Prostate gland (tissue), 2 donors: ENCODE measurements at regions not wholly inside any gene's neighbourhood (a gene's known extent, or its start where the extent isn't known, plus 50 kb on each side); places are given as distances from the start of the nearest gene placed in this dataset.

ENCODE experiments used
- DNase-seq: peaks from one replicate; pipeline ENCODE4 v3.0.0-alpha.2; 2019; ENCODE audit warnings: low spot score
- H3K27ac ChIP-seq, 2 donors: fragments of 200-600 bp; sonication (generic); 2 replicates each; pipeline ENCODE4 v1.5.1; 2017 to 2019
- H3K27me3 ChIP-seq: fragments of 200-600 bp; sonication (generic); replicated peaks from 2 replicates; pipeline ENCODE4 v1.5.1; 2019; ENCODE audit not compliant: insufficient read depth
- H3K36me3 ChIP-seq, 2 donors: fragments of 200-600 bp; sonication (generic); 1 replicate in 1 of 2; 2 replicates in 1 of 2; pipeline versions ENCODE4 v1.5.1 to v1.8.1; 2017 to 2019
- H3K4me1 ChIP-seq: fragments of 200-600 bp; sonication (generic); replicated peaks from 2 replicates; pipeline ENCODE4 v1.5.1; 2019
- H3K4me3 ChIP-seq, 2 donors: fragments of 200-600 bp; sonication (generic); 2 replicates each; pipeline ENCODE4 v1.5.1; 2017 to 2019
- H3K9me3 ChIP-seq: fragments of 200-600 bp; sonication (generic); 2 replicates; pipeline ENCODE4 v1.5.1; 2017
- POLR2A ChIP-seq: fragments of 450-650 bp; IDR thresholded peaks from one replicate; pipeline ENCODE4 v1.6.1; 2016; ENCODE audit warnings: antibody characterized with exemption, mild to moderate bottlenecking
- POLR2AphosphoS5 ChIP-seq: sonication (generic); formaldehyde crosslinking; IDR thresholded peaks from one replicate; pipeline ENCODE4 v1.6.1; 2017; ENCODE audit warnings: antibody characterized with exemption
- WGBS: methylation state at CpG from one replicate; pipeline ENCODE4 v1.1.5; 2018; 5-methylcytosine and 5-hydroxymethylcytosine counted together
- intact Hi-C: fragments of 100-400 bp; cut with DNase I; formaldehyde crosslinking; loops from one replicate; pipeline ENCODE4 v1.14.2; 2022
- TF ChIP-seq, protein P1 (sequence below), 4 experiments: fragments of 200-600 bp in 2 of 4; fragments of 450-650 bp in 2 of 4; sonication (generic) in 2 of 4; IDR thresholded peaks; 1 replicate in 3 of 4; 2 replicates in 1 of 4; pipeline ENCODE4 v1.5.1; 2016 to 2019; ENCODE audit warnings: antibody characterized with exemption in 4 of 4, mild to moderate bottlenecking in 2 of 4, moderate library complexity in 2 of 4

DNA sequence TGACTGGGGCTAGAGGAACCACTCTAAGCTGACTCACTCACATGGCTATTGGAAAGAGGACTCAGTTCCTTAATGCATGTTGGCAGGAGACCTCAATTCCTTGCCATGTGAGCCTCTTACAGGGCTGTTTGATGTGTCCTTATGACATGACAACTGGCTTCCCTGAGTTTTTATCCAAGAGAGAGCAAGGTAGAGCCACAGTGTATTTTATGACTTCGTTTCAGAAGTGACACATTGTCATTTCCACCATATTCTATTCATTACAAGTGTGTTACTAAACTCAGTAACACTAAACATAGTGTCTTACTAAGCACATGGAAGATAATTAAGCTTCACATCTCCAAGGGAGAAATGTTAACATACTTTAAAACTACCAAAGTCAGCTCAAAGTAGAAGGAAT, 98.2 kb downstream of the ZNF777 start:
- H3K27me3 ChIP-seq: no peaks in the 10 kb centered on the region
- WGBS: 5% methylated on average over 1 of the region's 1 CpG
- no peaks in the 10 kb centered on the region for H3K36me3 ChIP-seq
- no peaks in the 10 kb centered on the region for H3K4me1 ChIP-seq
- H3K9me3 ChIP-seq: no peaks in the 10 kb centered on the region
- no peak overlapping the region for H3K4me3 ChIP-seq
- no peak for DNase-seq
- no peak overlapping the region for H3K27ac ChIP-seq
- intact Hi-C loops: no loop called here
- TF ChIP-seq POLR2AphosphoS5: no peak
- no peak for TF ChIP-seq POLR2A
- TF ChIP-seq, protein P1, sequence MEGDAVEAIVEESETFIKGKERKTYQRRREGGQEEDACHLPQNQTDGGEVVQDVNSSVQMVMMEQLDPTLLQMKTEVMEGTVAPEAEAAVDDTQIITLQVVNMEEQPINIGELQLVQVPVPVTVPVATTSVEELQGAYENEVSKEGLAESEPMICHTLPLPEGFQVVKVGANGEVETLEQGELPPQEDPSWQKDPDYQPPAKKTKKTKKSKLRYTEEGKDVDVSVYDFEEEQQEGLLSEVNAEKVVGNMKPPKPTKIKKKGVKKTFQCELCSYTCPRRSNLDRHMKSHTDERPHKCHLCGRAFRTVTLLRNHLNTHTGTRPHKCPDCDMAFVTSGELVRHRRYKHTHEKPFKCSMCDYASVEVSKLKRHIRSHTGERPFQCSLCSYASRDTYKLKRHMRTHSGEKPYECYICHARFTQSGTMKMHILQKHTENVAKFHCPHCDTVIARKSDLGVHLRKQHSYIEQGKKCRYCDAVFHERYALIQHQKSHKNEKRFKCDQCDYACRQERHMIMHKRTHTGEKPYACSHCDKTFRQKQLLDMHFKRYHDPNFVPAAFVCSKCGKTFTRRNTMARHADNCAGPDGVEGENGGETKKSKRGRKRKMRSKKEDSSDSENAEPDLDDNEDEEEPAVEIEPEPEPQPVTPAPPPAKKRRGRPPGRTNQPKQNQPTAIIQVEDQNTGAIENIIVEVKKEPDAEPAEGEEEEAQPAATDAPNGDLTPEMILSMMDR (IDR thresholded peaks at IDR 0.05): no peak

DNA sequence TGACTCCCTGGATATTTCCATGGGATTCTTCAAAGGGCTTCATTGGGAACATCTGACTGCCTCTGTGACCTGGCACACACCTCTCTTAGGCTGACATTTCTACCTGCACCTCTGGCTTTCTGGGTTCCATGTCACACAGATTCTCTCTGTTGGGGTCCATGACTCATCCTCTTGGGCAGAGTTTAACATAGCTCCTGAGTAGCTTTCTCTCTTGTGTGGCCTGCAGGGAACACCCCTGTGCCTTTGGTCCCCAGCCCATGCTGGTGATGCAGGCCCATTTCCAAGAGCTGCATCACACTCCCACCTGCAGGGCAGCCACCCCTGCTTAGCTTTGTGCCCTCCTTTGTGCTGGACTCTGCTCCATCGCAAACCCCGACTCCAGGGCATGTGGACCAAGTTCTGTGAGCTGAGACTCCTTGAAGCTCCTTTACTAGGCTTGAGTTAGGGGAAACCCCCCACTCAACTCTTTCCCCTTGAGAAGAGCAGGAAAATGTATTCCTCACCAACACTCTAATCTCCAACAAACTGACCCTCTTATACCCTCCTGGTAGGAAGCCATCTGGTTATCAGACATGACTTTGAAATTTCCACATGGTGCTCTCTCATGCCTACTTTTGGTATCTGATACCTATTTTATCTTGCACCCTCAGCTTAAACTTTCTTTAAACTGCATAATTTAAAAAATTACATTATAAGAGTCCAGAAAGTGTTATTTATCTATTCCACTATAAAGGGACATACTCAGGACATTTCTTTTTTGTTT, 93.3 kb downstream of the ZNF777 start:
- Histone ChIP-seq H3K27me3 (no peaks in the 10 kb centered on the region), H3K4me3 (no peak overlapping the region), H3K4me1 (no peaks in the 10 kb centered on the region), H3K27ac (no peak overlapping the region), H3K9me3 (no peaks in the 10 kb centered on the region), H3K36me3 (no peaks in the 10 kb centered on the region)
- intact Hi-C loops: no loop called here
- WGBS: 92% methylated on average over 2 of the region's 2 CpGs
- DNase-seq: no peak
- TF ChIP-seq POLR2AphosphoS5 (no peak), POLR2A (no peak)
- TF ChIP-seq, protein P1 (IDR thresholded peaks at IDR 0.05): no peak

DNA sequence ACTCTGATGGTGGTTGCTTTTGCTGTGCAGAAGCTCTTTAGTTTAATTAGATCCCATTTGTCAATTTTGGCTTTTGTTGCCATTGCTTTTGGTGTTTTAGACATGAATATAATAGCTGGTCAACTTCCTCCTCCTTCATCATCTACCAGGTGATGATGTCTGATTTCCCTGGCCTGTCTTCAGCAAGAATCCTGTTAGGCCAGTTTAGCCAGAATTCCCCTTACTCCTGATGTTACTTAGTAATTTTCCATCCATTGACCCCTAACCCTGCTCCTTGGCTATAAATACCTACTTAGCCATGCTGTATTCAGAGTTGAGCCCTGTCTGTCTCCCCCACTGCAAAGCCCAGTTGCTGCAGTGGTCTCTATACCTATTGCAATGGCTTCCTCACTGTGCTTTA, 91.4 kb downstream of the ZNF777 start:
- intact Hi-C loops: no loop called here
- Histone ChIP-seq H3K27ac (no peak overlapping the region), H3K4me3 (no peak overlapping the region), H3K36me3 (no peaks in the 10 kb centered on the region), H3K4me1 (peaks cover 4% of the 10 kb centered on the region), H3K27me3 (no peaks in the 10 kb centered on the region), H3K9me3 (no peaks in the 10 kb centered on the region)
- TF ChIP-seq POLR2AphosphoS5: peak; percentile 74
- no peak for TF ChIP-seq POLR2A
- peak; percentile 58 for DNase-seq

DNA sequence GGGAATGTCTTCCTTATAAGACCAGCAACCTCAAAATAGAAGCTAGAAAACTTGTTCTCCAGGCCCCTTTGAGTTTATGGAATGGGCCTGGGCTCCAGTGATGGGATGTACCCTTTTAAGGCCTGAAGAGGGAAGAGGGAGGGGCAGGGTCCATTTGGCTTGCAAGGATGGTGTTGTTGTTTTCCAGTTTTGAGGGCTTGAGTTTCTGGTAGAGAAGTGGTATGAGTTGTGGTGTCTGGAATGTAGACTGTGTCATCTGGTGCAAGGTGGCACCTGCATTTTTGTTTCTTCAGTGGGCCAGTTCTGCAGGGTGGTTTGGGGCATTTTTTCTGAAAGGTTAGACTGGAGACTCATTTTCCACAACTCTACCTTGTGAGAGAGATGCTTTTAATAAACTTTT, 90.1 kb downstream of the ZNF777 start:
- Histone ChIP-seq H3K9me3 (no peaks in the 10 kb centered on the region), H3K27me3 (no peaks in the 10 kb centered on the region), H3K27ac (no peak overlapping the region), H3K4me3 (no peak overlapping the region), H3K36me3 (no peaks in the 10 kb centered on the region), H3K4me1 (peaks cover 5% of the 10 kb centered on the region)
- intact Hi-C loops: no loop called here
- DNase-seq: no peak
- TF ChIP-seq POLR2AphosphoS5: no peak
- TF ChIP-seq, protein P1 (IDR thresholded peaks at IDR 0.05): no peak

DNA sequence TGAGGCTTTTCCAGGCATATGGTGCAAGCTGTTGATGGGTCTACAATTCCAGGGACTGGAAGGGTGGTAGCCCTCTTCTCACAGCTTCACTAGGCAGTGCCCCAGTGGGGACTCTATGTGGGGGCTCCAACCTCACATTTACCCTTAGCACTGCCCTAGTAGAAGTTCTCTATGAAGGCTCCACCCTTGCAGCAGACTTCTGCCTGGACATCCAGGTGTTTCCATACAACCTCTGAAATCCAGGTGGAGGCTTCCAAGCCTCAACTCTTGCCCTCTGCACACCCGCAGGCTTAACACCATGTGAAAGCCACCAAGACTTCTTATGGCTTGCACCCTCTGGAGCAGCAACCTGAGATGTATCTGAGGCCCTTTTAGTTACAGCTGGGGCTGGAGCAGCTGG, 87.8 kb downstream of the ZNF777 start:
- Histone ChIP-seq H3K36me3 (no peaks in the 10 kb centered on the region), H3K4me3 (no peak overlapping the region), H3K9me3 (no peaks in the 10 kb centered on the region), H3K27ac (peak overlapping the region in 1 of 2 donors; percentile 69), H3K4me1 (peaks cover 5% of the 10 kb centered on the region), H3K27me3 (no peaks in the 10 kb centered on the region)
- no peak for DNase-seq
- 88% methylated on average over 1 of the region's 1 CpG for WGBS
- intact Hi-C loops: no loop called here
- TF ChIP-seq, protein P1 (IDR thresholded peaks at IDR 0.05): no peak
- TF ChIP-seq POLR2A: no peak
